GM10248 (cell line): ENCODE measurements at regions not wholly inside any gene's neighbourhood (a gene's known extent, or its start where the extent isn't known, plus 50 kb on each side); places are given as distances from the start of the nearest gene placed in this dataset.

ENCODE experiments used
- CTCF ChIA-PET: fragments of 300-600 bp; sonication (Branson Sonifier 250); formaldehyde crosslinking; extraction: SDS; loops from one replicate; lab custom pipeline; 2021; ENCODE audit warnings: antibody characterized with exemption; lab: Yijun Ruan, JAX
- POLR2A ChIA-PET: fragments of 350-650 bp; sonication (Branson Sonifier 250); formaldehyde crosslinking; extraction: SDS; loops from one replicate; lab custom pipeline; 2020; ENCODE audit warnings: antibody characterized with exemption; lab: Yijun Ruan, JAX
- DNase-seq: peaks from one replicate; pipeline ENCODE4 v3.0.0; 2012; ENCODE audit errors: extremely low spot score
- TF ChIP-seq, protein P1 (sequence below): IDR thresholded peaks from 2 replicates; pipeline ENCODE4 v1.5.1; 2012; ENCODE audit warnings: mild to moderate bottlenecking, low read depth; ENCODE audit errors: extremely low read depth, missing control alignments, control extremely low read depth

DNA sequence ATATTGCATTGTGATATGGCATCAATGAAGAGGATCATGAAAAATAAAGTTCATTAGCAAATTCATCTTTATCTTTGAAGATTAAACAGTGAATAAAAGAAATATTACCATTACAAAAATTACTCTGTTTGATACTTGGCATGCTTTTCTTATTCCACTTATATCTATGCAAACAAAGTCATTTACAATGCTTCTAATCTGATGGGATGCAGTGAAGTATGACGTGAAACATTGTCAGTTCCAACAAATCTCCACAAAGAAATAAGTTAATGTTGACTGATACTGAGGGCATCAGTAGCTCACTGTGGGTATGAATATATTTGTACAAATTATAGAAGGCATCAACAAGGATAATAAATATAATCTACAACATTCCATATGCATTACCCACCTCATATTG is 672.8 kb upstream of the POT1 start:
- POLR2A ChIA-PET, result no interaction called here
- TF ChIP-seq, protein P1, sequence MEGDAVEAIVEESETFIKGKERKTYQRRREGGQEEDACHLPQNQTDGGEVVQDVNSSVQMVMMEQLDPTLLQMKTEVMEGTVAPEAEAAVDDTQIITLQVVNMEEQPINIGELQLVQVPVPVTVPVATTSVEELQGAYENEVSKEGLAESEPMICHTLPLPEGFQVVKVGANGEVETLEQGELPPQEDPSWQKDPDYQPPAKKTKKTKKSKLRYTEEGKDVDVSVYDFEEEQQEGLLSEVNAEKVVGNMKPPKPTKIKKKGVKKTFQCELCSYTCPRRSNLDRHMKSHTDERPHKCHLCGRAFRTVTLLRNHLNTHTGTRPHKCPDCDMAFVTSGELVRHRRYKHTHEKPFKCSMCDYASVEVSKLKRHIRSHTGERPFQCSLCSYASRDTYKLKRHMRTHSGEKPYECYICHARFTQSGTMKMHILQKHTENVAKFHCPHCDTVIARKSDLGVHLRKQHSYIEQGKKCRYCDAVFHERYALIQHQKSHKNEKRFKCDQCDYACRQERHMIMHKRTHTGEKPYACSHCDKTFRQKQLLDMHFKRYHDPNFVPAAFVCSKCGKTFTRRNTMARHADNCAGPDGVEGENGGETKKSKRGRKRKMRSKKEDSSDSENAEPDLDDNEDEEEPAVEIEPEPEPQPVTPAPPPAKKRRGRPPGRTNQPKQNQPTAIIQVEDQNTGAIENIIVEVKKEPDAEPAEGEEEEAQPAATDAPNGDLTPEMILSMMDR, result no peak
- CTCF ChIA-PET, result no interaction called here
- no peak for DNase-seq

DNA sequence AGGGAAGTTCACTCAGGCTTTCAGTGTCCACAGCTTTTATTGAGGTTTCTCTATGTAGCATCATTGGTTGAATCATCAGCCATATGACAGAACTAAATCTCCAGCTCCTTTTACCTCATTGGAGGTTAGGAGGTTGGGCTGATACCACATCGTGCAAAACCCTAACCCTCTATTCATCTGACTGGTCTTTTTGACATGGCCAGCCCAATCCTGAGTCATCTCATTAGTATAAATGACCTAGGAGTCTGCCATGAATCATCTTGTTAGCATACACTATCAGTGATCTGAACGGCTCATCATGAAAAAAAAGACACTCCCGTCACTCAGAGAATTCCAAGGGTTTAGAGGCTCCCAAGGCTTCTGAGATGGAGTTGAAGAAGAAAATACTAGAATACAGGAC is 669.8 kb upstream of the POT1 start:
- ChIA-PET CTCF (interaction anchor here (1.5 to 1.6 kb wide), 2 partner anchors 13 to 21 kb away, joined by 3 to 4 read pairs; no protein-coding TSS in a partner anchor), POLR2A (no interaction called here)
- DNase-seq, result no peak
- TF ChIP-seq, protein P1, result no peak

- CTCF ChIA-PET, result no interaction called here
- POLR2A ChIA-PET, result no interaction called here
- TF ChIP-seq, protein P1, result no peak
Observed at GRCh38 chr7:125592331-125592730, 662.7 kb upstream of the POT1 start.

DNA sequence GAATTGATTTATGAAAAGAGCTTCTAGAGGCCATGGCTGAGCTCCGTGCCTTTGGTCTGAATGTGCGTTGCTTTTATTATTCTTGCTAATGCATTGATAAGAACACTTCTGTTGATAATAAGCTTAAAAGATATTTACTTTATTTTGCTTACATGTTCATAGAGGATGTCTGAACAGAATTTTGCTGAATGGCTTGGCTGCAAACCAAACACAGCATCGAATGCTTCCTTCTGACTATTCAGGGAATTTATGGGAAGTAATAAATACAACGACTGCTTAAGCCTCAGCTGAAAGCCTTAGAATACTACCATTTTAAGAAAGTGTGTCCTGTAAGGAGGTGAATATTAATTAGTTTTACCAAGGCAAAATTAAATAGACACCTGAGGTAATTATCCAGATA is 643.5 kb upstream of the POT1 start:
- CTCF ChIA-PET, result interaction anchor here (1.3 kb wide), 1 partner anchor 13 kb away, joined by 3 read pairs; no protein-coding TSS in a partner anchor
- no peak for DNase-seq
- POLR2A ChIA-PET, result no interaction called here
- TF ChIP-seq, protein P1, result no peak

More at GRCh38 chr7:125592331-125592730, 662.7 kb upstream of the POT1 start:
- no peak for DNase-seq

- ChIA-PET CTCF (interaction anchor here (1.3 to 1.5 kb wide), 2 partner anchors 13 to 42 kb away, joined by 3 read pairs; no protein-coding TSS in a partner anchor), POLR2A (no interaction called here)
Observed at GRCh38 chr7:125572414-125572813, 642.8 kb upstream of the POT1 start.

DNA sequence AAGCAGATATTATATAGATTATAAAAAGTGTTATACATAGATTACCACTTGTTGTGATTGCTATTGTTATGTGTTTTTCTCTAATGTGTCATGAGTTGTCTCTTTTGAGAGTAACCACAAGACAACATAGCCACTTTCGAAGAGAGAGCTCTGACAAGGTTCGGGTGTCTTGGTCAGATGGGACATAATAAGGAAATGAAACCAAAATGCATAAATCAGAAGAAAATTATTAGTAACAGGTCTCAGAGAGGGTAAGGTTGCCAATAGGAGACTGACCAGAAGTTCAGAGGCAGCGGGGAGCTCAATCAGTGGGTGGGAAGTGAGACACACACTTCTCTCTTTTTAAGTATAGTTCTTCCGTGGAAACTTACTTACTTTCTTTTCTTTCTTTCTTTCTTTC is 639.2 kb upstream of the POT1 start:
- CTCF ChIA-PET, result no interaction called here
- peak; percentile 17 for DNase-seq
- POLR2A ChIA-PET, result no interaction called here
- TF ChIP-seq, protein P1, result no peak

More at GRCh38 chr7:125572414-125572813, 642.8 kb upstream of the POT1 start:
- TF ChIP-seq, protein P1, result no peak
- DNase-seq, result no peak
